Activated T-cell treated with anti-CD3 and anti-CD28 coated beads, Interleukin-2, amount 50 U/mL, for 72 hours (primary cell): ENCODE measurements at regions not wholly inside any gene's neighbourhood (a gene's known extent, or its start where the extent isn't known, plus 50 kb on each side); places are given as distances from the start of the nearest gene placed in this dataset.
"Not testable (repeated sequence)": the region's sequence is repeated elsewhere in the genome, so short reads cannot be mapped to it uniquely, and the experiment has no call there.

ENCODE experiments used
- ATAC-seq, 2 donors: fragments of 150-1000 bp; cut with Tn5 transposase; replicated peaks in 1 of 2; 2 replicates each; pipeline ENCODE4 v1.10.0; 2021; ENCODE audit warnings: moderate library complexity in 2 of 2, mild to moderate bottlenecking in 1 of 2
- DNase-seq, 2 donors: peaks; one replicate each; pipeline ENCODE4 v3.0.0; 2021 to 2022; ENCODE audit warnings: mixed read lengths in 1 of 2
- H3K27ac Mint-ChIP-seq: one replicate; pipeline ENCODE4 v1.8.0; 2022; ENCODE audit warnings: mild to moderate bottlenecking, moderate library complexity, mixed read lengths
- H3K27me3 Mint-ChIP-seq: one replicate; pipeline ENCODE4 v1.8.0; 2022; ENCODE audit warnings: low read depth, mixed read lengths
- H3K36me3 Mint-ChIP-seq, 2 donors: one replicate each; pipeline ENCODE4 v1.8.0; 2022; ENCODE audit warnings: mixed read lengths in 2 of 2, mild to moderate bottlenecking in 1 of 2; ENCODE audit not compliant: insufficient read depth in 2 of 2
- H3K4me1 Mint-ChIP-seq: one replicate; pipeline ENCODE4 v1.8.0; 2022; ENCODE audit warnings: low read depth, mixed read lengths
- H3K4me3 Mint-ChIP-seq, 2 donors: one replicate each; pipeline ENCODE4 v1.8.0; 2022; ENCODE audit warnings: mild to moderate bottlenecking in 2 of 2, mixed read lengths in 2 of 2, moderate library complexity in 2 of 2
- H3K9me3 Mint-ChIP-seq, 2 donors: one replicate each; pipeline ENCODE4 v1.8.0; 2022; ENCODE audit warnings: mixed read lengths in 2 of 2

- Mint-ChIP-seq H3K27me3 (no peaks in the 10 kb centered on the region), H3K4me1 (no peaks in the 10 kb centered on the region), H3K36me3 (peaks cover 1 to 2% of the 10 kb centered on the region in 2 donors), H3K27ac (no peak overlapping the region), H3K4me3 (no peak overlapping the region), H3K9me3 (peaks cover 4 to 8% of the 10 kb centered on the region in 2 donors)
- ATAC-seq (no peak), DNase-seq (no peak)
Measured at GRCh38 chr3:181486141-181486885, 225.4 kb upstream of the SOX2 start.

GRCh38 chr3:181484026-181484425 is 227.7 kb upstream of the SOX2 start:
- no peak overlapping the region for H3K27ac Mint-ChIP-seq
- DNase-seq (no peak), ATAC-seq (no peak)
- H3K4me1 Mint-ChIP-seq = no peaks in the 10 kb centered on the region
- H3K4me3 Mint-ChIP-seq = no peak overlapping the region
- H3K9me3 Mint-ChIP-seq = peaks cover 14 to 15% of the 10 kb centered on the region in 2 donors
- H3K36me3 Mint-ChIP-seq = peaks cover 3% of the 10 kb centered on the region in 2 donors
- H3K27me3 Mint-ChIP-seq = no peaks in the 10 kb centered on the region

- H3K9me3 Mint-ChIP-seq = peaks cover 28 to 37% of the 10 kb centered on the region in 2 donors
- H3K27ac Mint-ChIP-seq, H3K4me1 Mint-ChIP-seq, H3K27me3 Mint-ChIP-seq, DNase-seq, ATAC-seq, H3K4me3 Mint-ChIP-seq: not testable (repeated sequence)
- H3K36me3 Mint-ChIP-seq = peaks cover 11 to 14% of the 10 kb centered on the region in 2 donors
Measured at GRCh38 chr3:181475146-181475545, 236.6 kb upstream of the SOX2 start.

- peaks cover 7 to 11% of the 10 kb centered on the region in 2 donors for H3K36me3 Mint-ChIP-seq
- peaks cover 20 to 27% of the 10 kb centered on the region in 2 donors for H3K9me3 Mint-ChIP-seq
- no peak for DNase-seq
- H3K4me3 Mint-ChIP-seq = no peak overlapping the region
- no peaks in the 10 kb centered on the region for H3K27me3 Mint-ChIP-seq
- ATAC-seq = no peak
- H3K4me1 Mint-ChIP-seq = no peaks in the 10 kb centered on the region
- H3K27ac Mint-ChIP-seq = no peak overlapping the region
Measured at GRCh38 chr3:181470349-181470748, 241.4 kb upstream of the SOX2 start.

GRCh38 chr3:181464033-181464694 is 247.6 kb upstream of the SOX2 start:
- H3K27ac Mint-ChIP-seq = no peak overlapping the region
- H3K36me3 Mint-ChIP-seq = no peaks in the 10 kb centered on the region
- H3K4me3 Mint-ChIP-seq = no peak overlapping the region
- no peaks in the 10 kb centered on the region for H3K4me1 Mint-ChIP-seq
- peaks cover 4 to 8% of the 10 kb centered on the region in 2 donors for H3K9me3 Mint-ChIP-seq
- no peaks in the 10 kb centered on the region for H3K27me3 Mint-ChIP-seq
- DNase-seq (no peak), ATAC-seq (no peak)

GRCh38 chr3:181461381-181461780 is 250.3 kb upstream of the SOX2 start:
- Mint-ChIP-seq H3K4me1 (no peaks in the 10 kb centered on the region), H3K9me3 (peaks cover 0 to 6% of the 10 kb centered on the region in 2 donors), H3K36me3 (no peaks in the 10 kb centered on the region), H3K27ac (no peak overlapping the region), H3K4me3 (no peak overlapping the region), H3K27me3 (no peaks in the 10 kb centered on the region)
- no peak for ATAC-seq
- no peak for DNase-seq

- no peaks in the 10 kb centered on the region for H3K36me3 Mint-ChIP-seq
- H3K9me3 Mint-ChIP-seq = peaks cover 0 to 4% of the 10 kb centered on the region in 2 donors
- no peak overlapping the region for H3K4me3 Mint-ChIP-seq
- no peak for DNase-seq
- no peaks in the 10 kb centered on the region for H3K27me3 Mint-ChIP-seq
- no peak for ATAC-seq
- H3K27ac Mint-ChIP-seq = no peak overlapping the region
- no peaks in the 10 kb centered on the region for H3K4me1 Mint-ChIP-seq
Measured at GRCh38 chr3:181459516-181459915, 252.2 kb upstream of the SOX2 start.

GRCh38 chr3:181458857-181459256 is 252.9 kb upstream of the SOX2 start:
- H3K36me3 Mint-ChIP-seq = no peaks in the 10 kb centered on the region
- H3K9me3 Mint-ChIP-seq = peaks cover 0 to 4% of the 10 kb centered on the region in 2 donors
- ATAC-seq (no peak), DNase-seq (no peak)
- H3K4me1 Mint-ChIP-seq = no peaks in the 10 kb centered on the region
- no peak overlapping the region for H3K27ac Mint-ChIP-seq
- no peak overlapping the region for H3K4me3 Mint-ChIP-seq
- no peaks in the 10 kb centered on the region for H3K27me3 Mint-ChIP-seq

GRCh38 chr3:181457756-181458155 is 254.0 kb upstream of the SOX2 start:
- Mint-ChIP-seq H3K4me1 (no peaks in the 10 kb centered on the region), H3K4me3 (no peak overlapping the region)

DNA sequence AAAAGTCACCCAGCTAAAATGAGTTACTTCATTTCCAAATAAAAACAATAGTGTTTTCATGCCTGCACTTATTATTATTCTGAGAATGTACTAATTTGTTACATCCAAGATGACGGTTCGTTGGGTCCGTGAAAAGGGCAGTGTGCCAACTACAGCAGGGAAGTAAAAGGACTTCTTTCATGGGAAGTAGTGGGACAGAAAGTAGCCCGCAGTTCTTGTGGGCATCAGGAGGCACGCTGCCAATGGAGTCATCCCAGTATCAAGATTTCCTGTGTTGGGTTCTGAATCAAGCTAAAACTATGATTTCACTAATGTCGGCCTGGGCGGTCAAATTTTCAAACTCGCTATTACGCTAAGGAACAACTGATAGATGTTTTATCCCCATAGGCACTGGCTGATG is 254.5 kb upstream of the SOX2 start:
- Mint-ChIP-seq H3K27ac (no peak overlapping the region), H3K4me1 (no peaks in the 10 kb centered on the region), H3K27me3 (no peaks in the 10 kb centered on the region), H3K9me3 (peaks cover 3 to 8% of the 10 kb centered on the region in 2 donors), H3K36me3 (no peaks in the 10 kb centered on the region), H3K4me3 (no peak overlapping the region)
- ATAC-seq = no peak
- no peak for DNase-seq

More at GRCh38 chr3:181457756-181458155, 254.0 kb upstream of the SOX2 start:
- DNase-seq (no peak), ATAC-seq (no peak)
- Mint-ChIP-seq H3K27ac (no peak overlapping the region), H3K36me3 (no peaks in the 10 kb centered on the region), H3K27me3 (no peaks in the 10 kb centered on the region), H3K9me3 (peaks cover 3 to 8% of the 10 kb centered on the region in 2 donors)

DNA sequence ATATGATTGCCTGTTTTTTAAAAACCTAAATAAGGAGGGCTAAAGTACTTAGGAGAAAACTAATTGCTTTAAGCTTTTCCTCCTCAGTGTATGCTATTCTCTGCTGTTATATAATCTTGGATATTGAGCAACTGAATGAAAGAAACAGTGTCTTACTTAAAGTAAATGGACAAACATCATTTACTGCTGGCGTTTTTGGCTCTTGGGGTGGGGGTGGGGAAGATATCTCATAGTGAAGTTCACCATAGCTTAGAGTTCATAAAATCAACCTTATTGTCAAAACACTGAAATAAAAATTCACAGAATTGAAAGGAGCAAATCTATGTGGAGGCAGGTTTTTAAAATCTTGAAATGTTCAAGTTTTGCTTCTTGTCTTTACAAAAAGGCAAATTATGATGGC is 256.4 kb upstream of the SOX2 start:
- Mint-ChIP-seq H3K27ac (no peak overlapping the region), H3K4me1 (no peaks in the 10 kb centered on the region), H3K27me3 (no peaks in the 10 kb centered on the region), H3K4me3 (no peak overlapping the region), H3K36me3 (no peaks in the 10 kb centered on the region), H3K9me3 (peaks cover 6 to 8% of the 10 kb centered on the region in 2 donors)
- no peak for DNase-seq
- ATAC-seq = no peak

- Mint-ChIP-seq H3K27me3 (no peaks in the 10 kb centered on the region), H3K36me3 (no peaks in the 10 kb centered on the region), H3K4me3 (no peak overlapping the region), H3K9me3 (peaks cover 6% of the 10 kb centered on the region in 2 donors), H3K4me1 (no peaks in the 10 kb centered on the region), H3K27ac (no peak overlapping the region)
- ATAC-seq (no peak), DNase-seq (no peak)
Measured at GRCh38 chr3:181454451-181455027, 257.2 kb upstream of the SOX2 start.

- H3K36me3 Mint-ChIP-seq = no peaks in the 10 kb centered on the region
- H3K27ac Mint-ChIP-seq = no peak overlapping the region
- peaks cover 3 to 6% of the 10 kb centered on the region in 2 donors for H3K9me3 Mint-ChIP-seq
- no peak for ATAC-seq
- no peaks in the 10 kb centered on the region for H3K4me1 Mint-ChIP-seq
- no peak overlapping the region for H3K4me3 Mint-ChIP-seq
- DNase-seq = no peak
- no peaks in the 10 kb centered on the region for H3K27me3 Mint-ChIP-seq
Measured at GRCh38 chr3:181446741-181447140, 265.0 kb upstream of the SOX2 start.
